ENCODE measurements at regions not wholly inside any gene's neighbourhood (a gene's known extent, or its start where the extent isn't known, plus 50 kb on each side); places are given as distances from the start of the nearest gene placed in this dataset.

GRCh38 chr4:104217526-104217925 lies 277.2 kb downstream of the CXXC4 start:
- intact Hi-C loops (cut with micrococcal nuclease) (no loop called here), in situ Hi-C loops (cut with MboI) (no loop called here)
- H2AFZ ChIP-seq (ENCODE audit: low read depth, low read length) = no peak overlapping the region
- BruUV-seq (replicated peaks) = no TSS peak
- H3K4me2 ChIP-seq (ENCODE audit: insufficient read depth, low read length) = no peak overlapping the region
- no peak overlapping the region for H3K27ac ChIP-seq (ENCODE audit: extremely low read depth, low read depth, low read length)
- no peak for TF ChIP-seq JUN (IDR thresholded peaks at IDR 0.05; ENCODE audit: borderline replicate concordance, low read depth, low read length)
- TF ChIP-seq JUN (CRISPR knock-in tag; IDR thresholded peaks at IDR 0.05; ENCODE audit: borderline replicate concordance) = no peak
- TF ChIP-seq FOXP1 (CRISPR knock-in tag; IDR thresholded peaks at IDR 0.05) = no peak
- TF ChIP-seq, protein P1, sequence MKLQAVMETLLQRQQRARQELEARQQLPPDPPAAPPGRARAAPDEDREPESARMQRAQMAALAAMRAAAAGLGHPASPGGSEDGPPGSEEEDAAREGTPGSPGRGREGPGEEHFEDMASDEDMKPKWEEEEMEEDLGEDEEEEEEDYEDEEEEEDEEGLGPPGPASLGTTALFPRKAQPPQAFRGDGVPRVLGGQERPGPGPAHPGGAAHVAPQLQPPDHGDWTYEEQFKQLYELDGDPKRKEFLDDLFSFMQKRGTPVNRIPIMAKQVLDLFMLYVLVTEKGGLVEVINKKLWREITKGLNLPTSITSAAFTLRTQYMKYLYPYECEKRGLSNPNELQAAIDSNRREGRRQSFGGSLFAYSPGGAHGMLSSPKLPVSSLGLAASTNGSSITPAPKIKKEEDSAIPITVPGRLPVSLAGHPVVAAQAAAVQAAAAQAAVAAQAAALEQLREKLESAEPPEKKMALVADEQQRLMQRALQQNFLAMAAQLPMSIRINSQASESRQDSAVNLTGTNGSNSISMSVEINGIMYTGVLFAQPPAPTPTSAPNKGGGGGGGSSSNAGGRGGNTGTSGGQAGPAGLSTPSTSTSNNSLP (IDR thresholded peaks at IDR 0.05; ENCODE audit: borderline replicate concordance, low read depth, low read length) = no peak
- no peak for TF ChIP-seq KDM4B (IDR thresholded peaks at IDR 0.05; ENCODE audit: borderline replicate concordance in 2 of 2, low read depth in 1 of 2)
- no peak for TF ChIP-seq SAP30 (IDR thresholded peaks at IDR 0.05; ENCODE audit: borderline replicate concordance, insufficient read depth, low read depth, low read length, poor library complexity, severe bottlenecking)
- TF ChIP-seq NR0B1 (IDR thresholded peaks at IDR 0.05; ENCODE audit: partially characterized antibody) = no peak
- TF ChIP-seq KDM5B (IDR thresholded peaks at IDR 0.05; ENCODE audit: insufficient replicate concordance, low read depth, low read length) = no peak
- no peak for TF ChIP-seq CREB1 (IDR thresholded peaks at IDR 0.05)
- no peak for TF ChIP-seq CREB1 (CRISPR knock-in tag; IDR thresholded peaks at IDR 0.05)
- no peak for TF ChIP-seq POLR2A (conservative IDR thresholded peaks at IDR 0.05)
- TF ChIP-seq GABPA (tag; conservative IDR thresholded peaks at IDR 0.05; ENCODE audit: low read depth) = no peak
- no peak for TF ChIP-seq ETS2 (tag; IDR thresholded peaks at IDR 0.05; ENCODE audit: borderline replicate concordance, poor library complexity, severe bottlenecking)
- TF ChIP-seq, protein P2, sequence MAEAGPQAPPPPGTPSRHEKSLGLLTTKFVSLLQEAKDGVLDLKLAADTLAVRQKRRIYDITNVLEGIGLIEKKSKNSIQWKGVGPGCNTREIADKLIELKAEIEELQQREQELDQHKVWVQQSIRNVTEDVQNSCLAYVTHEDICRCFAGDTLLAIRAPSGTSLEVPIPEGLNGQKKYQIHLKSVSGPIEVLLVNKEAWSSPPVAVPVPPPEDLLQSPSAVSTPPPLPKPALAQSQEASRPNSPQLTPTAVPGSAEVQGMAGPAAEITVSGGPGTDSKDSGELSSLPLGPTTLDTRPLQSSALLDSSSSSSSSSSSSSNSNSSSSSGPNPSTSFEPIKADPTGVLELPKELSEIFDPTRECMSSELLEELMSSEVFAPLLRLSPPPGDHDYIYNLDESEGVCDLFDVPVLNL (CRISPR knock-in tag; IDR thresholded peaks at IDR 0.05; ENCODE audit: low read depth) = no peak
- no peak for TF ChIP-seq CREBBP (IDR thresholded peaks at IDR 0.05; ENCODE audit: low read depth, low read length)
- TF ChIP-seq ZNF561 (CRISPR knock-in tag; conservative IDR thresholded peaks at IDR 0.05) = no peak
- no peak for TF ChIP-seq PRMT5 (CRISPR knock-in tag; IDR thresholded peaks at IDR 0.05)
- no peak for TF ChIP-seq SMAD3 (CRISPR knock-in tag; conservative IDR thresholded peaks at IDR 0.05)
- no peaks in the 10 kb centered on the region; the same call in 1 of the 2 replicates for H3K9me3 ChIP-seq (replicated peaks; ENCODE audit: control insufficient read depth, insufficient read depth, low read depth, low read length)
- FAIRE-seq = no peak
- no peaks in the 10 kb centered on the region for H4K20me1 ChIP-seq (replicated peaks; ENCODE audit: control insufficient read depth, insufficient read depth, low read length)
- no peaks in the 10 kb centered on the region for H3K9me1 ChIP-seq (ENCODE audit: control insufficient read depth, insufficient read depth, low read length)
- no peaks in the 10 kb centered on the region for H3K79me2 ChIP-seq (ENCODE audit: control insufficient read depth, insufficient read depth, low read length)
- H3K36me3 ChIP-seq (ENCODE audit: control insufficient read depth, insufficient read depth, low read length) = no peaks in the 10 kb centered on the region
- DNase-seq (ENCODE audit: extremely low read depth in 1 of 4, low spot score in 3 of 4) = no peak
- H3K4me3 ChIP-seq = no peak overlapping the region
- ATAC-seq = no peak
- H3K4me1 ChIP-seq (replicated peaks in 1 of 2; ENCODE audit: control insufficient read depth in 2 of 2, insufficient read depth in 2 of 2, low read length in 2 of 2) = no peaks in the 10 kb centered on the region
- H3K27me3 ChIP-seq (ENCODE audit: control insufficient read depth in 2 of 2, insufficient read depth in 2 of 2, low read length in 2 of 2) = no peaks in the 10 kb centered on the region
- ChIA-PET CTCF (ENCODE audit: low intra/inter-chr PET ratio) (no interaction called here), POLR2A (no interaction called here)
- WGBS (ENCODE audit: insufficient coverage, low coverage, missing lambda C conversion rate) = 0% methylated on average over 1 of the region's 1 CpG
- no peak overlapping the region for H3K9ac ChIP-seq (ENCODE audit: insufficient read depth in 1 of 2, low read depth in 2 of 2, low read length in 2 of 2)
